ENCODE measurements at regions not wholly inside any gene's neighbourhood (a gene's known extent, or its start where the extent isn't known, plus 50 kb on each side); places are given as distances from the start of the nearest gene placed in this dataset.
A peak's percentile ranks its signal among the peaks of the same experiment; 100 is the strongest.

- ChIA-PET CTCF (ENCODE audit: low intra/inter-chr PET ratio, low total read pairs) (no interaction called here), POLR2A (no interaction called here)
- Histone ChIP-seq H3K9ac (ENCODE audit: insufficient read depth, low read depth, low read length) (no peak overlapping the region), H4K20me1 (ENCODE audit: insufficient read depth, low read length) (no peaks in the 10 kb centered on the region; the same call in 1 of the 2 replicates), H3K79me2 (ENCODE audit: insufficient read depth, low read length) (no peaks in the 10 kb centered on the region), H3K27ac (ENCODE audit: extremely low read length, insufficient read depth, low read length) (no peak overlapping the region), H3K4me1 (ENCODE audit: insufficient read depth, low read length) (no peaks in the 10 kb centered on the region), H3K4me3 (replicated peaks in 1 of 3; ENCODE audit: insufficient read depth in 1 of 3, low read depth in 2 of 3, low read length in 3 of 3) (no peak overlapping the region), H3K27me3 (ENCODE audit: control insufficient read depth in 1 of 2, insufficient read depth in 2 of 2, low read length in 2 of 2) (peaks cover 23 to 94% of the 10 kb centered on the region in 2 experiments), H3K4me2 (ENCODE audit: low read depth, low read length) (no peak overlapping the region), H2AFZ (ENCODE audit: low read length) (no peak overlapping the region), H3K9me3 (ENCODE audit: low read length) (no peaks in the 10 kb centered on the region), H3K36me3 (replicated peaks in 1 of 2; ENCODE audit: control insufficient read depth in 1 of 2, insufficient read depth in 2 of 2, low read length in 2 of 2) (no peaks in the 10 kb centered on the region)
- ATAC-seq (no peak), DNase-seq (ENCODE audit: low spot score) (no peak), FAIRE-seq (no peak)
- 17% methylated on average over 18 of the region's 22 CpGs for WGBS (ENCODE audit: low lambda C conversion rate)
- no TSS peak for BruUV-seq (replicated peaks)
- intact Hi-C loops (cut with micrococcal nuclease; ENCODE audit: unreplicated experiment) = no loop called here
- in situ Hi-C loops (cut with HindIII; ENCODE audit: extremely low pct_ligation_motif_present, low pct_unique_long_range_greater_than_20kb) = no loop called here
- no peak for TF ChIP-seq NR2F2 (IDR thresholded peaks at IDR 0.05; ENCODE audit: borderline replicate concordance, low read depth)
- TF ChIP-seq STAT6 (CRISPR knock-in tag; IDR thresholded peaks at IDR 0.05; ENCODE audit: borderline replicate concordance) = no peak
- no peak for TF ChIP-seq ZNF782 (CRISPR knock-in tag; IDR thresholded peaks at IDR 0.05; ENCODE audit: borderline replicate concordance)
- TF ChIP-seq TAF1 (CRISPR knock-in tag; IDR thresholded peaks at IDR 0.05) = 0 out of 2 replicates have a peak, but pooled peaks have one; percentile 11
- no peak for TF ChIP-seq ZFP36 (IDR thresholded peaks at IDR 0.05; ENCODE audit: borderline replicate concordance, low read depth, low read length, partially characterized antibody)
- no peak for TF ChIP-seq SALL1 (CRISPR knock-in tag; IDR thresholded peaks at IDR 0.05)
- no peak for TF ChIP-seq TFAP4 (IDR thresholded peaks at IDR 0.05; ENCODE audit: borderline replicate concordance, low read depth)
- no peak for TF ChIP-seq PRDM15 (CRISPR knock-in tag; IDR thresholded peaks at IDR 0.05)
- TF ChIP-seq ISX (CRISPR knock-in tag; conservative IDR thresholded peaks at IDR 0.05) = no peak
Observed at GRCh38 chr17:79525793-79526677, 84.8 kb downstream of the RBFOX3 start.

All from HepG2 (cell line).